ENCODE measurements at regions not wholly inside any gene's neighbourhood (a gene's known extent, or its start where the extent isn't known, plus 50 kb on each side); places are given as distances from the start of the nearest gene placed in this dataset.

DNA sequence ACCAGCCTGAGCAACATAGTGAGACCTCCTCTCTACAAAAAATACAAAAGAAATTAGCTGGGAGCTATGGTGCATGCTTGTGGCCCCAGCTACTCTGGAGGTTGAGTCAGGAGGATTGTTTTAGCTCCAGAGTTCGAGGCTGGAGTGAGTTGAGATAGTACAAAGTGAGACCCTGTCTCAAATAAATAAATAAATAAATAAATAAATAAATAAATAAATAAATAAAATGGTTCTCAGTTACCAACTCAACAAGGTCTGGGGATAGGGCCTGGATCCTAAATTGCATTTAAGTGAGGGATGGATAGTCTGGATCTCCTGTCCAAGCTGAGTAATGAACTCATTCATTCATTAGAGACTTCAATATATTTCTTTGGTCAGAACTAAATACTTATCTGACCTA lies 115.7 kb upstream of the IL1RAPL2 start:
- TF ChIP-seq POLR2A (IDR thresholded peaks at IDR 0.05) = no peak
- TF ChIP-seq, protein P1, sequence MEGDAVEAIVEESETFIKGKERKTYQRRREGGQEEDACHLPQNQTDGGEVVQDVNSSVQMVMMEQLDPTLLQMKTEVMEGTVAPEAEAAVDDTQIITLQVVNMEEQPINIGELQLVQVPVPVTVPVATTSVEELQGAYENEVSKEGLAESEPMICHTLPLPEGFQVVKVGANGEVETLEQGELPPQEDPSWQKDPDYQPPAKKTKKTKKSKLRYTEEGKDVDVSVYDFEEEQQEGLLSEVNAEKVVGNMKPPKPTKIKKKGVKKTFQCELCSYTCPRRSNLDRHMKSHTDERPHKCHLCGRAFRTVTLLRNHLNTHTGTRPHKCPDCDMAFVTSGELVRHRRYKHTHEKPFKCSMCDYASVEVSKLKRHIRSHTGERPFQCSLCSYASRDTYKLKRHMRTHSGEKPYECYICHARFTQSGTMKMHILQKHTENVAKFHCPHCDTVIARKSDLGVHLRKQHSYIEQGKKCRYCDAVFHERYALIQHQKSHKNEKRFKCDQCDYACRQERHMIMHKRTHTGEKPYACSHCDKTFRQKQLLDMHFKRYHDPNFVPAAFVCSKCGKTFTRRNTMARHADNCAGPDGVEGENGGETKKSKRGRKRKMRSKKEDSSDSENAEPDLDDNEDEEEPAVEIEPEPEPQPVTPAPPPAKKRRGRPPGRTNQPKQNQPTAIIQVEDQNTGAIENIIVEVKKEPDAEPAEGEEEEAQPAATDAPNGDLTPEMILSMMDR (IDR thresholded peaks at IDR 0.05) = no peak

Measured in testis (tissue), 2 donors.